H1 (cell line): ENCODE measurements at regions not wholly inside any gene's neighbourhood (a gene's known extent, or its start where the extent isn't known, plus 50 kb on each side); places are given as distances from the start of the nearest gene placed in this dataset.

Source experiments
- CEBPB ChIP-seq: IDR thresholded peaks from 2 replicates; pipeline ENCODE4 v1.6.1; 2012; ENCODE audit warnings: low read depth, low read length
- EZH2 ChIP-seq: fragments of 200-600 bp; sonication (generic); IDR thresholded peaks from 2 replicates; pipeline ENCODE4 v1.7.1; 2012; ENCODE audit warnings: low read depth, mild to moderate bottlenecking, moderate library complexity, low read length, inconsistent platforms; ENCODE audit not compliant: severe bottlenecking
- FOSL1 ChIP-seq: IDR thresholded peaks from 2 replicates; pipeline ENCODE4 v1.6.1; 2011; ENCODE audit warnings: mild to moderate bottlenecking, low read depth, low read length, moderate library complexity; ENCODE audit not compliant: insufficient read depth
- POLR2AphosphoS5 ChIP-seq: IDR thresholded peaks from 2 replicates; pipeline ENCODE4 v1.6.1; 2011; ENCODE audit warnings: low read depth, low read length
- SIRT6 ChIP-seq: IDR thresholded peaks from one replicate; pipeline ENCODE4 v1.7.1; 2012; ENCODE audit warnings: low read length, inconsistent platforms
- SP1 ChIP-seq: IDR thresholded peaks from 2 replicates; pipeline ENCODE4 v1.6.1; 2011; ENCODE audit warnings: low read depth, low read length
- SP2 ChIP-seq: IDR thresholded peaks from 2 replicates; pipeline ENCODE4 v1.6.1; 2012; ENCODE audit warnings: mild to moderate bottlenecking, low read length, inconsistent platforms
- TCF12 ChIP-seq: IDR thresholded peaks from 2 replicates; pipeline ENCODE4 v1.6.1; 2011; ENCODE audit warnings: low read depth, mild to moderate bottlenecking, low read length

DNA sequence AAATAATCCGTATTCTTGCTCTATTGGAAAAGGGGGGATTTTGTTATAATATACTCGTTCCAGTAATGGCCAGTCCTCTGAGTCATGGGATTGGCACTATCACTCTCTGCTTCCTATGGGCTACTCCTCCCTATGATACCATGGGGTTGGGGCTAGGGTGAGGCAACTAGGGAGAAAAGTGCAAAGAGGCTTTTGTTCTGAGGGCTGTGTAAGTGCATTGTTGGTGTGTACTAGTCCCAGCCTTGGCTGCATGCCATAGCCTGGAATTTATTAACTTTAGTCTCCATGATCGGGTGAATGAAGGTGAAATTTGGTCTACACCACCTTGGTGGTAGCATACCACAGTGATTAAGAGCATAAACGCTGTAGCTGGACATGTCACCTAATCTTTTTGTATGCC is 247.6 kb downstream of the RPAP3 start (continued):
- TF ChIP-seq TCF12 (no peak), CEBPB (no peak), SIRT6 (no peak), EZH2 (no peak), FOSL1 (no peak), SP1 (no peak), POLR2AphosphoS5 (no peak), SP2 (no peak)
